NCI-H187 treated with DMSO at 0.1 percent for 48 hours (cell line): ENCODE measurements at regions not wholly inside any gene's neighbourhood (a gene's known extent, or its start where the extent isn't known, plus 50 kb on each side); places are given as distances from the start of the nearest gene placed in this dataset.

Experiments
- DNase-seq: peaks from one replicate; lab custom pipeline; 2025; lab: John Stamatoyannopoulos, UW

- DNase-seq: no peak
Observed at GRCh38 chr22:22093743-22094142, 111.2 kb upstream of the TOP3B start.

- no peak for DNase-seq
Observed at GRCh38 chr22:22092974-22093373, 110.4 kb upstream of the TOP3B start.

- no peak for DNase-seq
Observed at GRCh38 chr22:22092101-22092500, 109.5 kb upstream of the TOP3B start.

DNA sequence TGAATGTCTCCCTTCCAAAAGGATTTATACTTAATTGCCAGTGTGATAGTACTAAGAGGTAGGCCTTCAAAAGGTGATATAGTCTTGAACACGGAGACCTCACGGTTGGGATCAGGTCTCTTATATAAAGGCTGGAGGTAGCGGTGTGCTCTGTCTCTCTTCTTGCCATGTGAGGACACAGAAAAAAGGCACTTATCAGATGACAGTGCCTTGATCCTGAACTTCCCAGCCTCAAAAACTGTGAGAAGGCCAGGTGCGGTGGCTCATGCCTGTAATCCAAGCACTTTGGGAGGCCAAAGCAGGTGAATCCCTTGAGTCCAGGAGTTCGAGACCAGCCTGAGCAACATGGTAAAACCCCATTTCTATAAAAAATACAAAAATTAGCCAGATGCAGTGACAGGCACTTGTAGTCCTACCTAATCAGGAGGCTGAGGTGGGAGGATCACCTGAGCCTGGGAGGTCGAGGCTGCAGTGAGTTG is 108.9 kb upstream of the TOP3B start:
- DNase-seq: no peak

- DNase-seq: no peak
Observed at GRCh38 chr22:22090650-22091399, 108.2 kb upstream of the TOP3B start.

DNA sequence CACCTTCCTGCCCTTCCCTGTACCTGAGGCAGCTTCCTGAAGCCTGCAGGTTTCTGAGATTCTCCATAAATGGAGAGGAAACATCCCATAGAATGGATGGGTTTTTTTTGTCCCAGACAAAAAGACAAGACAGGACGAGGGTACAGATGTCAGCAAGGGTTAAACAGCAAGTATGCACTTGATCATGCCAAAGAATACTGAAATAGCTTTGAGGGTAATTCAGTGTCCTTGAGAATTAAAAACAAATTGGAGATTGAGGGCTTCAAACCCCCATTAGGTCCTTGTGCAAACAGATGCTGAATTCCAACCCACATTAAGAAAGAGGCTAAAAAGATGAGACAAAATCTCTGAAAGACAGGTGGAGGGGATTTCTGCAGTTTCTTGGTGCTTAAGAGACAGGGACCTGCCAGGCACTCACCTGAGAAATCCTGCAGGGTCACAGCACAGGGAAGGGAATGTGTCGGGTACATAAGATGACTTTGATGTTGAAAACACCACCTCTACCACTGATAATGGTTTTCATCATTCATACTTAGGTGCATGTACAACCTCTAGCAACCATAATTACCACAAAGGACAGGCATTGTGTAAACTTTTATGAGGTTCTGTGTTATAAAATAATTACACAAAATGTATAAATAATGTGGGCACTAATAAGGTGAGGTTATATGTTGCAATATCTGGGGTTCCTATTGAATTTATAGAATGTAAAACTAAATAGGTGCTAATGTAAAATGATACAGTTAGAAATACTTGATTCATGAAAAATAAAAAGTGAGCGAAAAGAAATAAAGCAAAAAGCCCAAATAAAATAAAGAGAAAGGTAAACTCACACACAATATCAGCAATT is 107.1 kb upstream of the TOP3B start:
- DNase-seq: no peak

DNA sequence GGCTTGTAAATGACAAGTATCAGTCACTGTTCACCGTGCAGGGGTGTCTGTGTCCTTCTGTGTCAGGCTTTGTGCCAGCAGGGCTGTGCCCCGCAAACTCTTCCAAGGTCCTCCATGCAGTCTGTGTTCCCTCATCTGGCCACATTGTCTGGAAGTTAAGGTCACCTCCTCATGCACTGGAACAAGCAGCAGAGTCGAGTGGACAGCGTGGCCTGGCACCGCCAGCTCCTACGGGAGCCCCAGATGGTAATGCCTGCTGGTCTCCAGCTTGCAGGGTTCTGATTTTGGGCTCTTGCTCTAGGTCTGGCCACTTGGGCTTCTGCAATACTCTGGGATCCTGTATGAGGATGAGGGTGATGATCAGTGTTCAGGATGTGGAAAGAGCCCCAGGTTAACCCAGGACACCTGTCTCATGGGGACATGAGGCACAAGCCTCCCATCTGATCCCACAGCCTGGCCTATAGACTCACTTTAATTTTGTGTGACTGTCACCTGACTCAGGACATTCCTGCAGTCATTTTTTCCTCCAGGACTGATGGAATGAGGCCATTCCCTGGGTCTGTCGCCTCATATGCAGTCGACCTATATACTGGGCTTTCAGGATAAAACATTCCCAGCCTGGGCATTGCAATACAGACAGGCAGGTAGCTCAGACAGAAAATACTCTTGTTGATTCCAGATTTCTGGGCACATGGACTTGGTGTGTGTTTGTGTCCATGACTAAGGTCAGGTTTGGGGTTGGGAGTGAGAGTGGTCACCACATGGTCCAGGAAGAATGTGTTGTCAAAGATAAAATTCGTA is 106.3 kb upstream of the TOP3B start:
- no peak for DNase-seq

- no peak for DNase-seq
Observed at GRCh38 chr22:22087854-22088657, 105.5 kb upstream of the TOP3B start.

DNA sequence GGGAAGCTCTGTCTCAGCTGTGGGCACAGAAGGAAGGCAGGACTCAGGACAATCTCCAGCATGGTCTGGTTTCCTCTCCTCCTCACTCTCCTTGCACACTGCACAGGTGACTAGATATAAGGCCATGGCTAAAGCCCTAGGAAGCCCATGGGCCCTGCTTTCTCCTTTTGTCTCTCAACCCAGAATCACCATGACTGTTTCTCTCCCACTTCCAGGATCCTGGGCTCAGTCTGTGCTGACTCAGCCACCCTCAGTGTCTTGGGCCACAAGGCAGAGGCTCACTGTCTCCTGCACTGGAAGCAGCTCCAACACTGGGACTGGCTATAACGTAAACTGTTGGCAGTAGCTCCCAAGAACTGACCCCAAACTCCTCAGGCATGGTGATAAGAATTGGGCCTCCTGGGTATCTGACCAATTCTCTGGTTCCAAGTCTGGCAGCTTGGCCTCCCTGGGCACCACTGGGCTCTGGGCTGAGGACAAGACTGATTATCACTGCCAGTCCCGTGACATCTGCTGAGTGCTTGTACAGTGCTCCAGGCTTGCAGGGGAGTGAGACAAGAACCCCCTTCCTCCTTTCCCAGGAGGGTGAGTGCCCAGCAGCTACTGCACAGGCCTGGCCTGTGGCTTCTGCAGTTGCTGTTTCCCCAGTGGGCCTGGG is 104.0 kb upstream of the TOP3B start:
- no peak for DNase-seq

GRCh38 chr22:22085702-22086500 is 103.3 kb upstream of the TOP3B start:
- no peak for DNase-seq

DNA sequence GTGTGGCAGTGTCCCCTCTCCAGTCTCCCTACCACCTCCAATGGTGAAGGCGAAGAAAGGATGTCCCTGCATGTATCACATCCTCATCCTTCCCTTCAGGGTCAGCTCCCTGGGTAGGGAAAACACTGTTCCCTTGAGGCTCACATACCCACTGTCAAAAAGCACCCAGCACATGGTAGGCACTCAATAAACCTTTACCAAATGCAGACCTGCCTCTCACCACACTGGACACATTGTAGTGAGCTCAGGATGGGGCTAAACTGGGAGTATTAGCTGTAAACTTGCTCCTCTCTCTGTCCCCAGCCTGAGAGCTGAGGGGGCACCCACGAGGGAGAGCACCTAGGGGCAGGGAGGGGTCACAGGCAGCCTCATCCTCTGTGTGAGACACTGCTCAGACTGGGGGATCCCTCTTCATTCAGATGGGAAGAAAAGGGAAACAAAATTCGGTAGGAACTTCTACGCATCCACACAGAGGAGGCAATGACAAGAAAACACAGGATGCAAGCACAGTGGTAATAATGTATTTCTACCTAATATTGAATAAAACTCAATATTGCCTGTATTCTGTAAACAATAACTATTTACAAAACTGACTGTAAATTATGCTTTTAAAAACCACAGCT is 101.6 kb upstream of the TOP3B start:
- no peak for DNase-seq

DNA sequence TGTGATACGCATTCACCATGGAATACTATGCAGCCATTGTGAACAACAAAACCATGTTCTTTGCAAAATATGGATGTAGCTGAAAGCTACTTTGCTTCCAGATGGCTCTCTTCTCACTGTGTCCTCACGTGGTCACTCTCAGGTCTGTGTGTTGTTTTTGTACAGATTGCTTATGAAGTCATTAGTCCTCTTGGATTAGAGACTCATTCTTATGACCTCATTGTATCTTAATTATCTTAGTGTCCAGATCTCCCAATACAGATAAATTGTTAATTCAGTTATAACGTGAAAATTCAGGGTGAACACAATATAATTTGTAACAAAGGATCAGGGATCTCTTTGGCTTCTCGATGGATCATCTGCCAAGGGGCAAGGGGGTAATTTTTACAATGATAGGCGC is 100.4 kb upstream of the TOP3B start:
- no peak for DNase-seq

GRCh38 chr22:22082229-22082835 is 99.7 kb upstream of the TOP3B start:
- DNase-seq: no peak

- DNase-seq: no peak
Observed at GRCh38 chr22:22080270-22080669, 97.7 kb upstream of the TOP3B start.

- DNase-seq: no peak
Observed at GRCh38 chr22:22079404-22080148, 97.0 kb upstream of the TOP3B start.

- DNase-seq: no peak
Observed at GRCh38 chr22:22078329-22078728, 95.7 kb upstream of the TOP3B start.

DNA sequence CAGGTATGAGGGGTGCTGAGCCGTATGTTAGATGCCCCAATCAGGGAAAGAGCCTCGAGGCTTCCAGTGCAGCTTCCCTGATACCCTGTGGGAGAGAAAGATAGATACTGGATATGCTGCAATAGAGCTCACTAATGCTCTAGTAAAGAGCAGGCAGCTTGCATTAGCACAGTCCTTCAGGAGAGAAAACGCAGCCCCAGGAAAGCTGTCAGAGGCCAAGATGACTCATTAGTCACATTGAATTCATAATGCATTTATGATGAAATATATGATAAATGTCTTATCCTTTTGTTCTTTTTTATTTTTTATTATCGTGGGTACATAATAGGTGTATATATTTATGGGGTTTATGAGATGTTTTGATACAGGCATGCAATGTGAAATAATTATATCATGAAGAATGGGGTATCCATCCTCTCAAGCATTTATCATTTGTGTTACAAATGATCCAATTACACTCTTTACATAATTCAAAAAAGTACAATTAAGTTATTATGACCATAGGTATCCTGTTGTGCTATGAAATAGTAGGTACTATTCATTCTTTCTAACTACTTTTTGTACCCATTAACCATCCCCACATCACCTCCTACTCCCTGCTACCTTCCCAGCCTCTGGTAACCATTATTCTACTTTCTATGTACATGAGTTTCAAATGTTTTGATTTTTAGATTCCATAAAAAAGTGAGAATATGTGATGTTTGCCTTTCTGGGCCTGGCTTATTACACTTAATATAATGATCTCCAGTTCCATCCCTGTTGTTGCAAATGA is 94.5 kb upstream of the TOP3B start:
- no peak for DNase-seq

GRCh38 chr22:22076361-22076760 is 93.8 kb upstream of the TOP3B start:
- no peak for DNase-seq
